AG04450 (cell line): ENCODE measurements at regions not wholly inside any gene's neighbourhood (a gene's known extent, or its start where the extent isn't known, plus 50 kb on each side); places are given as distances from the start of the nearest gene placed in this dataset.

Source experiments
- CTCF ChIA-PET: fragments of 300-600, 350-600 bp; formaldehyde crosslinking; extraction: SDS; loops from one replicate; lab custom pipeline; 2022; ENCODE audit warnings: antibody characterized with exemption, inconsistent platforms; lab: Charles Lee
- POLR2A ChIA-PET: fragments of 350-600 bp; formaldehyde crosslinking; extraction: SDS; loops from one replicate; lab custom pipeline; 2021; ENCODE audit warnings: antibody characterized with exemption, inconsistent platforms; lab: Yijun Ruan, JAX
- DNase-seq: peaks from one replicate; pipeline ENCODE4 v3.0.0-alpha.2; 2011; ENCODE audit warnings: low read depth, low spot score
- H3K27ac ChIP-seq: one replicate; pipeline ENCODE4 v1.5.1; 2012; ENCODE audit warnings: low read depth, low read length, control low read depth
- H3K27me3 ChIP-seq: one replicate; pipeline ENCODE4 v1.6.0; 2012; ENCODE audit warnings: low read length; ENCODE audit not compliant: control insufficient read depth, insufficient read depth
- H3K4me3 ChIP-seq: 2 replicates; pipeline ENCODE4 v1.5.1; 2011; ENCODE audit warnings: mild to moderate bottlenecking, low read depth, low read length, control low read depth
- H3K9me3 ChIP-seq: 2 replicates; pipeline ENCODE4 v1.5.1; 2012; ENCODE audit warnings: low read length; ENCODE audit not compliant: control insufficient read depth, insufficient read depth
- CTCF ChIP-seq: IDR thresholded peaks from 2 replicates; pipeline ENCODE4 v1.5.1; 2011; ENCODE audit warnings: low read depth, low read length, control low read depth, inconsistent platforms

GRCh38 chrX:124994404-124994803, 325.3 kb upstream of the TEX13C start:
- H3K27me3 ChIP-seq, result no peaks in the 10 kb centered on the region
- H3K27ac ChIP-seq, result no peak overlapping the region
- ChIA-PET POLR2A (no interaction called here), CTCF (no interaction called here)
- no peak overlapping the region for H3K4me3 ChIP-seq
- no peak for DNase-seq
- TF ChIP-seq CTCF, result no peak
- H3K9me3 ChIP-seq, result no peaks in the 10 kb centered on the region

GRCh38 chrX:125003746-125004446, 315.8 kb upstream of the TEX13C start:
- POLR2A ChIA-PET, result no interaction called here
- Histone ChIP-seq H3K27me3 (no peaks in the 10 kb centered on the region), H3K9me3 (peaks cover 5% of the 10 kb centered on the region), H3K4me3 (no peak overlapping the region), H3K27ac (no peak overlapping the region)
- no peak for TF ChIP-seq CTCF
- CTCF ChIA-PET, result no interaction called here
- no peak for DNase-seq

- ChIA-PET POLR2A (no interaction called here), CTCF (no interaction called here)
- Histone ChIP-seq H3K4me3 (no peak overlapping the region), H3K27me3 (no peaks in the 10 kb centered on the region), H3K27ac (no peak overlapping the region), H3K9me3 (peaks cover 5% of the 10 kb centered on the region)
- TF ChIP-seq CTCF, result no peak
- no peak for DNase-seq
Observed at GRCh38 chrX:125004799-125005198, 314.9 kb upstream of the TEX13C start.

GRCh38 chrX:125005863-125006262, 313.8 kb upstream of the TEX13C start:
- H3K4me3 ChIP-seq, result no peak overlapping the region
- no peak for TF ChIP-seq CTCF
- peaks cover 5% of the 10 kb centered on the region for H3K9me3 ChIP-seq
- CTCF ChIA-PET, result no interaction called here
- H3K27ac ChIP-seq, result no peak overlapping the region
- POLR2A ChIA-PET, result no interaction called here
- H3K27me3 ChIP-seq, result no peaks in the 10 kb centered on the region
- DNase-seq, result no peak

- ChIA-PET CTCF (no interaction called here), POLR2A (no interaction called here)
- no peak for TF ChIP-seq CTCF
- no peaks in the 10 kb centered on the region for H3K27me3 ChIP-seq
- no peak for DNase-seq
- peaks cover 5% of the 10 kb centered on the region for H3K9me3 ChIP-seq
- H3K4me3 ChIP-seq, result no peak overlapping the region
- H3K27ac ChIP-seq, result no peak overlapping the region
Observed at GRCh38 chrX:125006704-125007103, 313.0 kb upstream of the TEX13C start.
